GM12878 (cell line): ENCODE measurements at regions not wholly inside any gene's neighbourhood (a gene's known extent, or its start where the extent isn't known, plus 50 kb on each side); places are given as distances from the start of the nearest gene placed in this dataset.

ENCODE experiments used
- ATAC-seq: fragments of 200-7000 bp; cut with Tn5 transposase; 3 replicates; pipeline ENCODE4 v1.9.1; 2020; ENCODE audit warnings: mild to moderate bottlenecking, moderate library complexity
- BruUV-seq: library from RNA; stranded (reverse); fragments of 400-500 nt; replicated peaks from 2 replicates; lab custom pipeline; 2021; lab: Mats Ljungman, UMichigan
- CTCF ChIA-PET: fragments of 300-600 bp; sonication (Branson Sonifier 250); formaldehyde crosslinking; extraction: SDS; loops from one replicate; lab custom pipeline; 2021; ENCODE audit warnings: inconsistent platforms; lab: Yijun Ruan, JAX
- POLR2A ChIA-PET: fragments of 350-600 bp; formaldehyde crosslinking; extraction: SDS; loops from one replicate; lab custom pipeline; 2021; ENCODE audit warnings: inconsistent platforms; lab: Charles Lee
- RAD21 ChIA-PET: fragments of 300-600 bp; sonication (Branson Sonifier 250); formaldehyde crosslinking; loops from one replicate; lab custom pipeline; 2023; ENCODE audit warnings: antibody characterized with exemption; ENCODE audit not compliant: unreplicated experiment; lab: Charles Lee
- SMC1A ChIA-PET: fragments of 300-600 bp; sonication (Branson Sonifier 250); formaldehyde crosslinking; loops from one replicate; lab custom pipeline; 2023; ENCODE audit not compliant: unreplicated experiment, uncharacterized antibody; lab: Charles Lee
- DNase-seq: peaks from one replicate; pipeline ENCODE4 v3.0.0-alpha.2; 2011; ENCODE audit warnings: low read depth, low spot score
- FAIRE-seq: peaks from 3 replicates; lab custom pipeline; 2011; peaks lifted over from hg19 to GRCh38; lab: Jason Lieb, UNC
- H2AFZ ChIP-seq: 2 replicates; pipeline ENCODE4 v1.6.0; 2011; ENCODE audit warnings: low read depth, low read length, control low read depth; ENCODE audit not compliant: control insufficient read depth
- H3K27ac ChIP-seq: 2 replicates; pipeline ENCODE4 v1.5.1; 2011; ENCODE audit warnings: control low read depth; ENCODE audit not compliant: control insufficient read depth, insufficient read depth
- H3K27me3 ChIP-seq, 2 experiments: replicated peaks in 1 of 2; 2 replicates each; pipeline versions ENCODE4 v1.6.0 to v1.6.1; 2011; ENCODE audit warnings: low read length in 1 of 2; ENCODE audit not compliant: control insufficient read depth in 2 of 2, insufficient read depth in 2 of 2
- H3K36me3 ChIP-seq, 2 experiments: 2 replicates each; pipeline ENCODE4 v1.5.1; 2011; ENCODE audit warnings: low read length in 1 of 2; ENCODE audit not compliant: control insufficient read depth in 2 of 2, insufficient read depth in 2 of 2
- H3K4me1 ChIP-seq: 2 replicates; pipeline ENCODE4 v1.6.1; 2011; ENCODE audit warnings: mild to moderate bottlenecking, low read length, moderate library complexity, mixed read lengths; ENCODE audit not compliant: control insufficient read depth, insufficient read depth
- H3K4me2 ChIP-seq: 2 replicates; pipeline ENCODE4 v1.6.0; 2011; ENCODE audit warnings: control low read depth; ENCODE audit not compliant: control insufficient read depth, insufficient read depth
- H3K4me3 ChIP-seq: fragments of 200-600 bp; sonication (generic); 2 replicates; pipeline ENCODE4 v1.5.1; 2016
- H3K79me2 ChIP-seq: 2 replicates; pipeline ENCODE4 v1.6.0; 2011; ENCODE audit warnings: low read length; ENCODE audit not compliant: control insufficient read depth, insufficient read depth
- H3K9ac ChIP-seq: 2 replicates; pipeline ENCODE4 v1.8.0; 2011; ENCODE audit warnings: low read length, control low read depth, mixed read lengths; ENCODE audit not compliant: control insufficient read depth, insufficient read depth
- H3K9me3 ChIP-seq: replicated peaks from 3 replicates; pipeline ENCODE4 v1.5.1; 2011; ENCODE audit warnings: mild to moderate bottlenecking, low read length; ENCODE audit not compliant: control insufficient read depth, insufficient read depth
- H4K20me1 ChIP-seq: 2 replicates; pipeline ENCODE4 v1.6.0; 2011; ENCODE audit not compliant: control insufficient read depth, insufficient read depth
- BACH1 ChIP-seq: fragments of 450-650 bp; IDR thresholded peaks from 2 replicates; pipeline ENCODE4 v1.6.1; 2017; ENCODE audit warnings: mild to moderate bottlenecking, borderline replicate concordance
- CUX1 ChIP-seq: IDR thresholded peaks from 2 replicates; pipeline ENCODE4 v1.6.1; 2012; ENCODE audit warnings: improper control_type of control experiment, low read depth, low read length; ENCODE audit not compliant: insufficient replicate concordance
- GATAD2B ChIP-seq: fragments of 450-650 bp; conservative IDR thresholded peaks from 2 replicates; pipeline ENCODE4 v1.6.1; 2017; ENCODE audit warnings: low read depth, mild to moderate bottlenecking, moderate library complexity
- IKZF1 ChIP-seq: fragments of 450-650 bp; conservative IDR thresholded peaks from 2 replicates; pipeline ENCODE4 v1.6.1; 2017; ENCODE audit warnings: antibody characterized with exemption, mild to moderate bottlenecking
- MEF2B ChIP-seq: fragments of 450-650 bp; IDR thresholded peaks from 2 replicates; pipeline ENCODE4 v1.6.1; 2018; ENCODE audit warnings: mild to moderate bottlenecking, moderate library complexity; ENCODE audit not compliant: partially characterized antibody, poor library complexity, severe bottlenecking
- RELA ChIP-seq: fragments of 450-650 bp; IDR thresholded peaks from 2 replicates; pipeline ENCODE4 v1.8.0; 2014; ENCODE audit warnings: borderline replicate concordance; ENCODE audit not compliant: partially characterized antibody
- SRF ChIP-seq, 2 experiments: IDR thresholded peaks; 2 replicates each; pipeline ENCODE4 v1.6.1; 2011; ENCODE audit warnings: low read depth in 2 of 2, low read length in 2 of 2, mild to moderate bottlenecking in 1 of 2, moderate library complexity in 1 of 2
- TCF12 ChIP-seq: IDR thresholded peaks from 2 replicates; pipeline ENCODE4 v1.6.1; 2011; ENCODE audit warnings: low read depth, mild to moderate bottlenecking, low read length
- WGBS: methylation state at CpG from one replicate; pipeline ENCODE4 v1.1.6; 2016; ENCODE audit warnings: low lambda C conversion rate; ENCODE audit not compliant: insufficient replicate concordance, insufficient coverage; ENCODE audit errors: missing lambda C conversion rate; 5-methylcytosine and 5-hydroxymethylcytosine counted together
- in situ Hi-C: fragments of 300-500 bp; cut with MboI; formaldehyde crosslinking; loops from 9 replicates; pipeline ENCODE4 v1.14.3; 2018; ENCODE audit warnings: mixed read lengths
- intact Hi-C: fragments of 100-400 bp; cut with micrococcal nuclease; formaldehyde crosslinking; loops from one replicate; pipeline ENCODE4 v1.14.2; 2022; ENCODE audit not compliant: unreplicated experiment

DNA sequence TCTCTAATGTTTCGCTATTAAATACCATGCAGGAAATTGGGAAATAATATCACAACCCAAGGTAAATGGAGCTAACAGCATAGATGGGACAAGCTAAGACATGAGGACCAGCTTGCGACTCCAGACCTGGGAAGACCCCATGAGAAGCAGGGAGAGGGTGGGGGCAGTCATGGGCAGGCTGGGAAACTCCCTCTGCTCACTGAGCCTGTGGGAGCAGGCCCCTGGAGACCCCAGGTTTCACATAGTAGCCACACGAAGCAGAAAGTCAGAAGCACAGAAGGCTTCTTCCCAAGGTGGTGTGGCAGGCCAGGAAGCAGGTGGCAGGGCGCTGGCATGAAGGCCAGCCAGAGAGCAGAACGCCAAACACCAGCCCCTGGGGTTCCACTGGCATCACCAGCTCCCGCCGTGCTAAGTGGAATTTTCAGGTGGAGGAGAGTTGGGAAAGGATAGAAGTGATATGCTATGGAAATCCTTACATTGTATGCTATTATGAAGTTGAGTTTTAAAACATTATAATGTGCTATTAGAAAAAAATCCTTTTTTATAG lies 99.9 kb upstream of the RNF32 start:
- TF ChIP-seq SRF (IDR thresholded peaks at IDR 0.05; ENCODE audit: low read depth in 2 of 2, low read length in 2 of 2) (no peak), MEF2B (peak; percentile 97), GATAD2B (peak; percentile 72), IKZF1 (no peak), RELA (peak; percentile 47), CUX1 (peak; percentile 76), TCF12 (peak; percentile 59; the same call in 1 of the 2 replicates), BACH1 (no peak)
- no peak for FAIRE-seq
- peak; percentile 56 for ATAC-seq
- Histone ChIP-seq H2AFZ (no peak overlapping the region), H4K20me1 (no peaks in the 10 kb centered on the region), H3K9ac (no peak overlapping the region), H3K4me1 (no peaks in the 10 kb centered on the region), H3K79me2 (no peaks in the 10 kb centered on the region), H3K4me2 (no peak overlapping the region), H3K27me3 (no peaks in the 10 kb centered on the region), H3K27ac (no peak overlapping the region), H3K9me3 (no peaks in the 10 kb centered on the region; the same call in 2 of the 3 replicates), H3K36me3 (no peaks in the 10 kb centered on the region), H3K4me3 (no peak overlapping the region)
- ChIA-PET POLR2A (no interaction called here), CTCF (no interaction called here), SMC1A (interaction anchor here (0.7 to 1.3 kb wide), 2 partner anchors 101 to 284 kb away, joined by 3 to 5 read pairs; no protein-coding TSS in a partner anchor), RAD21 (no interaction called here)
- intact Hi-C loops, result loop anchor here (10.0 kb wide), 1 partner anchor 274 kb away; no protein-coding TSS in a partner anchor
- BruUV-seq, result no TSS peak
- no peak for DNase-seq
- 36% methylated on average over 7 of the region's 7 CpGs for WGBS
- in situ Hi-C loops, result no loop called here
